B cell (primary cell): ENCODE measurements at regions not wholly inside any gene's neighbourhood (a gene's known extent, or its start where the extent isn't known, plus 50 kb on each side); places are given as distances from the start of the nearest gene placed in this dataset.

Experiments used
- ATAC-seq: fragments of 200-7000 bp; cut with Tn5 transposase; one replicate; pipeline ENCODE4 v1.10.0; 2021; ENCODE audit warnings: low read depth, mild to moderate bottlenecking, moderate number of reproducible peaks, moderate library complexity
- CTCF ChIA-PET: fragments of 350-600 bp; sonication (Branson Sonifier 250); formaldehyde crosslinking; loops from one replicate; lab custom pipeline; 2021; ENCODE audit warnings: antibody characterized with exemption, inconsistent platforms; lab: Charles Lee
- POLR2A ChIA-PET: fragments of 350-600 bp; sonication (Branson Sonifier 250); formaldehyde crosslinking; loops from one replicate; lab custom pipeline; 2021; ENCODE audit warnings: antibody characterized with exemption; lab: Charles Lee
- DNase-seq: peaks from one replicate; pipeline ENCODE4 v3.0.0; 2013
- H2AFZ ChIP-seq: 2 replicates; pipeline ENCODE4 v1.6.1; 2012; ENCODE audit warnings: mild to moderate bottlenecking, low read depth, low read length; ENCODE audit not compliant: insufficient read depth, poor library complexity, severe bottlenecking
- H3K27ac ChIP-seq, 2 donors: 1 replicate in 1 of 2; 2 replicates in 1 of 2; pipeline ENCODE4 v1.5.1; 2012 to 2013; ENCODE audit warnings: low read length in 2 of 2, mild to moderate bottlenecking in 2 of 2, moderate library complexity in 1 of 2
- H3K27me3 ChIP-seq, 4 experiments: fragments of 200-600 bp in 1 of 4; sonication (generic) in 1 of 4; replicated peaks in 1 of 4; 1 replicate in 2 of 4; 2 replicates in 2 of 4; pipeline versions ENCODE4 v1.6.1 to v1.7.0; 2013 to 2016; ENCODE audit warnings: low read length in 3 of 4, mild to moderate bottlenecking in 2 of 4, mixed read lengths in 1 of 4, moderate library complexity in 1 of 4; ENCODE audit not compliant: insufficient read depth in 4 of 4, control insufficient read depth in 3 of 4; ENCODE audit errors: control extremely low read depth in 1 of 4
- H3K36me3 ChIP-seq, 2 experiments: replicated peaks in 1 of 2; 1 replicate in 1 of 2; 2 replicates in 1 of 2; pipeline versions ENCODE4 v1.6.1 to v1.7.1; 2013; ENCODE audit warnings: low read length in 1 of 2; ENCODE audit not compliant: insufficient read depth in 2 of 2, control insufficient read depth in 1 of 2; ENCODE audit errors: control extremely low read depth in 1 of 2, extremely low read depth in 1 of 2
- H3K4me1 ChIP-seq, 2 donors: fragments of 200-600 bp in 1 of 2; sonication (generic) in 1 of 2; 1 replicate in 1 of 2; 2 replicates in 1 of 2; pipeline versions ENCODE4 v1.5.1 to v1.6.1; 2013 to 2017; ENCODE audit warnings: low read length in 2 of 2; ENCODE audit not compliant: control insufficient read depth in 2 of 2, insufficient read depth in 2 of 2
- H3K4me2 ChIP-seq: replicated peaks from 2 replicates; pipeline ENCODE3; 2012; ENCODE audit warnings: mild to moderate bottlenecking, low read depth, low read length; ENCODE audit not compliant: poor library complexity, severe bottlenecking
- H3K4me3 ChIP-seq, 5 experiments: fragments of 200-600 bp in 1 of 5; sonication (generic) in 1 of 5; 1 replicate in 3 of 5; 2 replicates in 2 of 5; pipeline versions ENCODE4 v1.5.1 to v1.7.0; 2011 to 2016; ENCODE audit warnings: low read length in 4 of 5, mild to moderate bottlenecking in 4 of 5, low read depth in 2 of 5, control low read depth in 1 of 5, moderate library complexity in 1 of 5; ENCODE audit not compliant: insufficient read depth in 1 of 5; ENCODE audit errors: control extremely low read depth in 1 of 5, extremely low read depth in 1 of 5
- H3K79me2 ChIP-seq: fragments of 200-600 bp; sonication (generic); one replicate; pipeline ENCODE4 v1.6.0; 2016; ENCODE audit warnings: low read length; ENCODE audit not compliant: control insufficient read depth, insufficient read depth
- H3K9ac ChIP-seq: fragments of 200-600 bp; sonication (generic); 2 replicates; pipeline ENCODE4 v1.6.1; 2017; ENCODE audit warnings: mild to moderate bottlenecking, low read length, moderate library complexity
- H3K9me3 ChIP-seq, 3 donors: one replicate each; pipeline versions ENCODE4 v1.6.1 to v1.7.1; 2013; ENCODE audit warnings: low read length in 2 of 3; ENCODE audit not compliant: control insufficient read depth in 2 of 3, insufficient read depth in 1 of 3; ENCODE audit errors: control extremely low read depth in 1 of 3
- H4K20me1 ChIP-seq: 2 replicates; pipeline ENCODE4 v1.6.0; 2012; ENCODE audit warnings: mild to moderate bottlenecking, low read length; ENCODE audit not compliant: insufficient read depth, control insufficient read depth, poor library complexity, severe bottlenecking
- H3K27ac Mint-ChIP-seq: one replicate; pipeline ENCODE4 v1.8.0; 2021; ENCODE audit warnings: mixed read lengths
- H3K27me3 Mint-ChIP-seq: one replicate; pipeline ENCODE4 v1.8.0; 2021; ENCODE audit warnings: mixed read lengths
- H3K4me1 Mint-ChIP-seq: one replicate; pipeline ENCODE4 v1.8.0; 2021; ENCODE audit warnings: mixed read lengths
- H3K4me3 Mint-ChIP-seq: one replicate; pipeline ENCODE4 v1.8.0; 2021; ENCODE audit warnings: mixed read lengths
- H3K9me3 Mint-ChIP-seq: one replicate; pipeline ENCODE4 v1.8.0; 2022; ENCODE audit warnings: mixed read lengths; ENCODE audit not compliant: insufficient read depth
- CTCF ChIP-seq: fragments of 200-600 bp; IDR thresholded peaks from one replicate; pipeline ENCODE4 v1.8.0; 2022; ENCODE audit warnings: antibody characterized with exemption, mild to moderate bottlenecking
- EZH2 ChIP-seq: IDR thresholded peaks from 2 replicates; pipeline ENCODE4 v1.6.1; 2012; ENCODE audit warnings: borderline replicate concordance, low read depth, mild to moderate bottlenecking, moderate library complexity, low read length; ENCODE audit not compliant: insufficient read depth, poor library complexity, severe bottlenecking
- WGBS: methylation state at CpG from one replicate; pipeline ENCODE4 v1.1.5; 2013; ENCODE audit warnings: missing lambda C conversion rate; ENCODE audit not compliant: insufficient coverage; 5-methylcytosine and 5-hydroxymethylcytosine counted together
- intact Hi-C: fragments of 100-400 bp; cut with micrococcal nuclease; formaldehyde crosslinking; loops from one replicate; pipeline ENCODE4 v1.10.0; 2022

- intact Hi-C loops = no loop called here
- H3K4me2 ChIP-seq = no peak overlapping the region
- H3K9ac ChIP-seq = no peak overlapping the region
- TF ChIP-seq CTCF = no peak
- no peak for TF ChIP-seq EZH2
- H3K27me3 Mint-ChIP-seq = peaks cover 8% of the 10 kb centered on the region
- no peaks in the 10 kb centered on the region for H3K9me3 Mint-ChIP-seq
- H3K9me3 ChIP-seq = peaks cover 0 to 5% (median 0%) of the 10 kb centered on the region in 3 donors
- no peaks in the 10 kb centered on the region for H3K79me2 ChIP-seq
- CTCF ChIA-PET = no interaction called here
- H3K27ac ChIP-seq = no peak overlapping the region
- DNase-seq (no peak), ATAC-seq (no peak)
- WGBS = 83% methylated on average over 9 of the region's 9 CpGs
- H2AFZ ChIP-seq = no peak overlapping the region
- H3K4me1 ChIP-seq = no peaks in the 10 kb centered on the region
- H4K20me1 ChIP-seq = no peaks in the 10 kb centered on the region
- no peaks in the 10 kb centered on the region for H3K4me1 Mint-ChIP-seq
- peaks cover 0 to 5% (median 0%) of the 10 kb centered on the region in 4 experiments for H3K27me3 ChIP-seq
- H3K4me3 Mint-ChIP-seq = no peak overlapping the region
- H3K27ac Mint-ChIP-seq = no peak overlapping the region
- H3K36me3 ChIP-seq = no peaks in the 10 kb centered on the region
- no peak overlapping the region for H3K4me3 ChIP-seq
- POLR2A ChIA-PET = no interaction called here
Measured at GRCh38 chr10:28463676-28464395, 69.1 kb upstream of the WAC start.

- no peaks in the 10 kb centered on the region for H3K79me2 ChIP-seq
- Mint-ChIP-seq H3K27ac (no peak overlapping the region), H3K4me3 (no peak overlapping the region), H3K27me3 (peaks cover 3% of the 10 kb centered on the region), H3K4me1 (no peaks in the 10 kb centered on the region), H3K9me3 (no peaks in the 10 kb centered on the region)
- 95% methylated on average over 5 of the region's 5 CpGs for WGBS
- CTCF ChIA-PET = no interaction called here
- no peak overlapping the region for H3K27ac ChIP-seq
- no peak overlapping the region for H3K4me2 ChIP-seq
- peaks cover 0 to 5% (median 0%) of the 10 kb centered on the region in 3 donors for H3K9me3 ChIP-seq
- no peaks in the 10 kb centered on the region for H3K4me1 ChIP-seq
- ATAC-seq (no peak), DNase-seq (no peak)
- no peaks in the 10 kb centered on the region for H4K20me1 ChIP-seq
- H3K9ac ChIP-seq = no peak overlapping the region
- TF ChIP-seq EZH2 = no peak
- TF ChIP-seq CTCF = no peak
- intact Hi-C loops = no loop called here
- POLR2A ChIA-PET = no interaction called here
- H3K27me3 ChIP-seq = peaks cover 0 to 5% (median 0%) of the 10 kb centered on the region in 4 experiments
- no peak overlapping the region for H2AFZ ChIP-seq
- H3K36me3 ChIP-seq = no peaks in the 10 kb centered on the region
- H3K4me3 ChIP-seq = no peak overlapping the region
Measured at GRCh38 chr10:28467615-28468014, 65.3 kb upstream of the WAC start.
